ENCODE measurements at regions not wholly inside any gene's neighbourhood (a gene's known extent, or its start where the extent isn't known, plus 50 kb on each side); places are given as distances from the start of the nearest gene placed in this dataset.

GRCh38 chr6:90432041-90432775 lies 135.6 kb upstream of the BACH2 start:
- TF ChIP-seq OSR1 (CRISPR knock-in tag; IDR thresholded peaks at IDR 0.05) (no peak), ARNTL (CRISPR knock-in tag; IDR thresholded peaks at IDR 0.05; ENCODE audit: borderline replicate concordance, low read depth) (no peak), PATZ1 (CRISPR knock-in tag; IDR thresholded peaks at IDR 0.05; ENCODE audit: borderline replicate concordance) (no peak), ZFP3 (CRISPR knock-in tag; IDR thresholded peaks at IDR 0.05) (no peak), CREB5 (CRISPR knock-in tag; IDR thresholded peaks at IDR 0.05; ENCODE audit: low read depth) (no peak), ZNF8 (CRISPR knock-in tag; IDR thresholded peaks at IDR 0.05) (no peak)

All from SK-N-SH treated with all-trans-retinoic acid at 6 μM for 48 hours (cell line).